IPS-15b (cell line): ENCODE measurements at regions not wholly inside any gene's neighbourhood (a gene's known extent, or its start where the extent isn't known, plus 50 kb on each side); places are given as distances from the start of the nearest gene placed in this dataset.
"Not testable (repeated sequence)": the region's sequence is repeated elsewhere in the genome, so short reads cannot be mapped to it uniquely, and the experiment has no call there.

Experiments
- H3K27me3 ChIP-seq: one replicate; pipeline ENCODE4 v1.6.1; 2013; ENCODE audit warnings: low read length; ENCODE audit not compliant: control insufficient read depth, insufficient read depth
- H3K36me3 ChIP-seq: one replicate; pipeline ENCODE4 v1.6.1; 2013; ENCODE audit warnings: low read length; ENCODE audit not compliant: control insufficient read depth, insufficient read depth
- H3K4me1 ChIP-seq: one replicate; pipeline ENCODE4 v1.6.1; 2013; ENCODE audit warnings: mild to moderate bottlenecking, low read length; ENCODE audit not compliant: control insufficient read depth, insufficient read depth
- H3K4me3 ChIP-seq: one replicate; pipeline ENCODE4 v1.5.1; 2013; ENCODE audit warnings: low read depth, low read length
- H3K9ac ChIP-seq: one replicate; pipeline ENCODE4 v1.6.1; 2013; ENCODE audit warnings: low read depth, mild to moderate bottlenecking, low read length
- H3K9me3 ChIP-seq: one replicate; pipeline ENCODE4 v1.6.1; 2013; ENCODE audit warnings: mild to moderate bottlenecking, low read length; ENCODE audit not compliant: control insufficient read depth, insufficient read depth

DNA sequence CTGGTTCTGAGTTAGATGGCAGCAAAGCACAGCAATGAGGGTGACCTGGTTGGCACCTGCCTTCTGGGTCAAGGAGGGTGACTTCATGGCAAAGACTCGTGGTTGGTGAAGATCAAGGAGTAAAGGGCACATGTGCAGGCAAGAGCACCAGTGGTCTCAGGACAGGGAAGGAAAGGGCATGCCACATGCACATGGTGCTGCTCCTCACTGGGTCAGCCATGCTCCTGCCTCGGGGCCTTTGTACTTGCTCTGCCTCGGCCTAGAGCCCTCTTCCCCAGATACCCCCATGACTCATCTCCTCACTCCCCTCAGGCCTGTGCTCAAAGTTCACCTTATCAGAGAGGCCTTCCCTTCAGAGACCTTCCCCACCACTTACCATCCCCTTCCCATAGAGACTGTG lies 106.7 kb upstream of the KDM7A start:
- Histone ChIP-seq H3K36me3 (no peaks in the 10 kb centered on the region), H3K4me3 (no peak overlapping the region), H3K9ac (no peak overlapping the region), H3K27me3 (no peaks in the 10 kb centered on the region), H3K4me1 (no peaks in the 10 kb centered on the region), H3K9me3 (no peaks in the 10 kb centered on the region)

GRCh38 chr7:140281960-140282359 lies 105.2 kb upstream of the KDM7A start:
- no peak overlapping the region for H3K4me3 ChIP-seq
- H3K9me3 ChIP-seq = no peaks in the 10 kb centered on the region
- H3K9ac ChIP-seq = no peak overlapping the region
- no peaks in the 10 kb centered on the region for H3K36me3 ChIP-seq
- no peaks in the 10 kb centered on the region for H3K4me1 ChIP-seq
- H3K27me3 ChIP-seq = no peaks in the 10 kb centered on the region

GRCh38 chr7:140281255-140281654 lies 104.5 kb upstream of the KDM7A start:
- Histone ChIP-seq H3K9me3 (no peaks in the 10 kb centered on the region), H3K36me3 (no peaks in the 10 kb centered on the region), H3K4me1 (no peaks in the 10 kb centered on the region), H3K27me3 (no peaks in the 10 kb centered on the region), H3K4me3 (no peak overlapping the region), H3K9ac (no peak overlapping the region)

GRCh38 chr7:140276001-140276400 lies 99.2 kb upstream of the KDM7A start:
- Histone ChIP-seq H3K4me1 (no peaks in the 10 kb centered on the region), H3K9ac (no peak overlapping the region), H3K9me3 (no peaks in the 10 kb centered on the region), H3K36me3 (no peaks in the 10 kb centered on the region), H3K4me3 (no peak overlapping the region), H3K27me3 (no peaks in the 10 kb centered on the region)

DNA sequence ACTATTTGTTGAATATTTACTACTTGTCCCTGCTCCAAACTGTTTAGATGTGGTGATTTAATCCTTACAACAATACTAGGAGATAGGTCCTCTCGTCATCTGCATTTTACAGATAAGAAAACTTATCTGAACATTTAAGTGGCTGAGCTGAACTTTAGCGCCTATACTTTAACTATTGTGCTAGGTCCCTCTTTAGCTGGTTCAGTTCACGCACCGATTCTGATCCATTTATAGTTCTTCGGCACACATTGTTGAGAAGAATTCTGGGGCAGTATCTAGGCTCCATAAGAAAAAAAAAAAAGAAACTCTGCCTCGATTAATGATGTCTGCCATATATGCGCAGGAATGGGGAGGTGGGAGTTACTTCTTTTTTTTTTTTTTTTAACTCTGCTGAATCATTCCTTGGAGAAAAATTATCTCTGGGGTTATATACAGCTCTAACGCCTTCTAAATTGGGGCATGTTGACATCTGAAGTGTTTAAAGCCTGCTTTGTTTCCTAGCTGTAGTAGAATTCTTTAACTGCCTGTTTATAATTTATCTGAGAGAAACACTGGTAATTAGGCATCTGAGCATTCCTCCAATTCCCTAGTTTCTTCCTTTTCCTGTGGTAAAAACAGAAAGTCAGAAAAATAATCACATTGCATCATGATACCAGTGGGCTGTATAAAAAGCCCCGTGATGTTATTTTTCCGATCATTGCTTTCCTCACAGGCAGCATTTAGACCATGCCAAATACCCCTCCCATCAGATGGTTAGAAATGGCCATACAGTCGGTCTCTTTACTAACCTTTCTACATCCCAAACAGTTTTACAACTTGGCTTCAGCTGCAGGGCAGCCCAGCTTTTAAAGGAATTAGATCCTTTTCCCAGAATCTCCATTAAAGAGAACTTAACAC lies 98.5 kb upstream of the KDM7A start:
- no peaks in the 10 kb centered on the region for H3K9me3 ChIP-seq
- no peaks in the 10 kb centered on the region for H3K36me3 ChIP-seq
- no peaks in the 10 kb centered on the region for H3K4me1 ChIP-seq
- no peak overlapping the region for H3K4me3 ChIP-seq
- no peaks in the 10 kb centered on the region for H3K27me3 ChIP-seq
- no peak overlapping the region for H3K9ac ChIP-seq

- Histone ChIP-seq H3K36me3 (no peaks in the 10 kb centered on the region), H3K4me1 (no peaks in the 10 kb centered on the region), H3K4me3 (no peak overlapping the region), H3K9ac (no peak overlapping the region), H3K27me3 (no peaks in the 10 kb centered on the region), H3K9me3 (no peaks in the 10 kb centered on the region)
These were observed 96.6 kb upstream of the KDM7A start for GRCh38 chr7:140273417-140273816.

DNA sequence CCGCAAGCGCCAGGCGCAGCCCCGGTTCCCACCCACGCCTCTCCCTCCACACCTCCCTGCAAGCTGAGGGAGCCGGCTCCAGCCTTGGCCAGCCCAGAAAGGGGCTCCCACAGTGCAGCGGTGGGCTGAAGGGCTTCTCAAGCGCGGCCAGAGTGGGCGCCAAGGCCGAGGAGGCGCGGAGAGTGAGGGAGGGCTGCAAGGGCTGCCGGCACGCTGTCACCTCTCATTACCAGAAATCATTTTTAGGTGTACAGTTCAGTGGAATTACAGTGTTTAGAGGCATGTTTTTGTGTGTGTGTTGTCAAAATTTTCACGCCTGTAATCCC lies 94.8 kb upstream of the KDM7A start:
- not testable (repeated sequence) for H3K27me3 ChIP-seq, H3K4me1 ChIP-seq, H3K9ac ChIP-seq, H3K36me3 ChIP-seq, H3K4me3 ChIP-seq, H3K9me3 ChIP-seq

GRCh38 chr7:140269004-140269638 lies 92.3 kb upstream of the KDM7A start:
- Histone ChIP-seq H3K9me3 (no peaks in the 10 kb centered on the region), H3K36me3 (no peaks in the 10 kb centered on the region), H3K9ac (no peak overlapping the region), H3K27me3 (no peaks in the 10 kb centered on the region), H3K4me1 (no peaks in the 10 kb centered on the region), H3K4me3 (no peak overlapping the region)

- H3K36me3 ChIP-seq = no peaks in the 10 kb centered on the region
- no peaks in the 10 kb centered on the region for H3K27me3 ChIP-seq
- H3K9me3 ChIP-seq = no peaks in the 10 kb centered on the region
- H3K4me3 ChIP-seq = no peak overlapping the region
- no peaks in the 10 kb centered on the region for H3K4me1 ChIP-seq
- H3K9ac ChIP-seq = no peak overlapping the region
These were observed 90.8 kb upstream of the KDM7A start for GRCh38 chr7:140267381-140268226.

DNA sequence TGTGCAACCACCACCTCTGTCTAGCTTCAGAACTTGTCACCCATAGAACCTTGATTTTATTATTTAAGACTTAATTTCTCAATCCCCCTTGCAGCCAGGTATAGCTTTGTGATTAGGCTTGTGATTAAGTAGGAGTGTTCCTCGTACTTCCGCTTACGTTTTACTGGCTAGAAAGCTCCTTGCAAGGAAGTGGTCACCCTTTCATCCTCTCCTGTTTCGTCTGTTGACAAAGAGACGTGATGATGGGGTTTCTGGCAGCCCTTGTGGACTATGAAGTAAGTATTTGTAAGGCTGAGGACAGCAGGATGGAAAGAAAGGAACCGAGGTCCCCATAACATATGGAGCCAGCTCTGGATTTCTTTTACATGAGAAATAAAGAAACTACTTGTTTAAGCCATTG lies 86.5 kb upstream of the KDM7A start:
- H3K4me1 ChIP-seq = no peaks in the 10 kb centered on the region
- no peaks in the 10 kb centered on the region for H3K27me3 ChIP-seq
- H3K9ac ChIP-seq = no peak overlapping the region
- no peaks in the 10 kb centered on the region for H3K36me3 ChIP-seq
- no peaks in the 10 kb centered on the region for H3K9me3 ChIP-seq
- H3K4me3 ChIP-seq = no peak overlapping the region

- H3K9me3 ChIP-seq = no peaks in the 10 kb centered on the region
- no peak overlapping the region for H3K4me3 ChIP-seq
- no peaks in the 10 kb centered on the region for H3K4me1 ChIP-seq
- no peaks in the 10 kb centered on the region for H3K27me3 ChIP-seq
- H3K36me3 ChIP-seq = no peaks in the 10 kb centered on the region
- no peak overlapping the region for H3K9ac ChIP-seq
These were observed 85.6 kb upstream of the KDM7A start for GRCh38 chr7:140262242-140262903.
